Fibroblast of upper back skin (primary cell): ENCODE measurements at regions not wholly inside any gene's neighbourhood (a gene's known extent, or its start where the extent isn't known, plus 50 kb on each side); places are given as distances from the start of the nearest gene placed in this dataset.
"Not testable (repeated sequence)": the region's sequence is repeated elsewhere in the genome, so short reads cannot be mapped to it uniquely, and the experiment has no call there.

ENCODE experiments used
- DNase-seq: peaks from one replicate; pipeline ENCODE4 v3.0.0-alpha.2; 2013

DNA sequence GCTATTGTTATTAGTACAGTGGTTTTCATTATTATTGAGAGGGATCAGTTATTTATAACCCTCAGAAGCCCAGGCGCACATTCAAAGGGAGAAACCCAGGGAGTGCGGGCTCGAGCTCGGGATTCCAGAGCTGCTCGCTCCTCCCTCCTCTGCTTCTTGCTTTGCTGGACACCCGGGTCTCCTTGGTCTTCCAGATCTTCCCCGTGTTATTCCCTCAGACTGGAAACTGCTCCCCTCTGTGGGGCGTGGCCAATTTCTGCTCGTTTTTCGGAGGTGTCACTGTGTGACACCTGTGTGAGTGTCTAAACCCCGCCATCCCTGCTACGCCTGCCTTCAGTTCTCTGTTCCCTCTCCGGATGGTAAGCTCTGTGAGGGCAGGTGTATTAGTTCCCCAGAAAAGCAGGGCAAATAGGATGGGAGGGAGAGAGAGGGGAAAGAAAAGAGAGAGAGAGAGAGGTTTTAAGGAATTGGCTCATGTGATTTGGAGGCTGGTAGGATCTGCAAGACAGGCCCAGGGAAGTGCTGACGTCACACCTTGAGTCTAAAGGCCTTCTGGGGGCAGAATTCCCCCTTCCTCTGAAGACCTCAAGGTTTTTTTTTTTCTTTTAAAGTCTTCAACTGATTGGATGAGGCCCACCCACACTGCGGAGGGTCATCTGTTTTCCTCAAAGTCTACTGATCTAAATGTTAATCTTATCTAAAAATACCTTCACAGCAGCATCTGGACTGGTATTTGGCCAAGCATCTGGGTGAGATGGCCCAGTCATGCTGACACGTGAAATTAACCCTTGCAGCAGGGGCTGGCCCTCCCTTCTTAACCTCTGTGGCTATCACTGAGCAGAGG is 457.3 kb upstream of the ID2 start:
- no peak for DNase-seq

DNA sequence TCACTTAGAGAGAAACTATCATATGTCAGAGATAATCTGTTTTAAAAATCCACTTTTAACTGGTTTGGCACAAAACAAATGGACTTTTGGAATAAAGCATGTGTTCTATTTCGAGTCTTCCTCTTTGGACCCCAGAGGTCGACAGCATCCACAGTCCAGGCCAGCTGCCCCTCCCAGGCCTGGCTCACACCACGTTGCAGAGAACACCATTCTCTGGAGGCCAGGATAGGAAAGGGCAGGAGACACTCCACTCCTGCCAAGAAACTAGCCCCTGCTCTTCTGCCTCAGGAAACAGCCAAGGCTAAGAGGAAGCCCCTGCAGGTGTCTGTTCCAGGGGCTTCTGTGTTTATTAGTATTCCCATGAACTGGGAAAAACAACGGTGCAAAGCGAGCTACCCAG is 456.6 kb upstream of the ID2 start:
- no peak for DNase-seq

DNA sequence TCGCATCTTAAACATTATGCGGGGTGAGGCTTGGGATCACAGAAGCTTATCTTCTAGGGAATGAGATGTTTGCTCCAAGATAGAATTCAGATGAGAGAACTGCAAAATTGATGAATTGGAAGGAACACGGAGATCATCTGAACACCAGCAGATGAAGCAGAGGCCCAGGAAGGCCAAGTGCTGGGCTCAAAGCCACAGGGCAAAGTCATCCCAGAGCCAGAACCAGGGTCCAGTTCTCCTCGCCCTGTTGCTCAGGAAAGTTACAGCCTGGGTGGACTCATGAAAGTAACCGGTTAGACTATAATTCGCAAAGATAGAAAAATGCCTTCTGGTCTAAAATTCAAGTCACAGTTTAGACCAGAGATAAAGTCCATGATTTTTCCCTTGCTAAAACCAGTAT is 456.1 kb upstream of the ID2 start:
- DNase-seq, result no peak

DNA sequence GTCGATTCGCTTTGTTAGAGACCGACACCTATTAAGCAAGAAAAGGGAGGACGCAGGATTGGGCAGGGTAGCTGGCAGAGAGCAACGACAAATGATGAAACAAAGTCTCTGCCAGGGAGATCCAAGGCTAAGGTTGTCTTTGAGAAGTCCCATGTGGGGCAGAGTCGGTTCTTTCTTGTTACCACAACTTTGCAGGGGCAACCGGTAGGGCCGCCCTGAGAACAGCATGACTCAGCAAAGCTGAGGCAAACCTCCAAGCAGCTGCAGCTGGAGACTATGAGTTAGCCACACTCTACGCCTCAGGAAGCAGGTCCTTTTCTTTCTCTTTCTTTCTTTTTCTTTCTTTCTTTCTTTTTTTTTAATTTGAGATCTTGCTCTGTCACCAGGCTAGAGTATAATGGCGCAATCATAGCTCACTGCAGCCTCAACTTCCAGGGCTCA is 452.3 kb upstream of the ID2 start:
- peak; percentile 79 for DNase-seq

DNA sequence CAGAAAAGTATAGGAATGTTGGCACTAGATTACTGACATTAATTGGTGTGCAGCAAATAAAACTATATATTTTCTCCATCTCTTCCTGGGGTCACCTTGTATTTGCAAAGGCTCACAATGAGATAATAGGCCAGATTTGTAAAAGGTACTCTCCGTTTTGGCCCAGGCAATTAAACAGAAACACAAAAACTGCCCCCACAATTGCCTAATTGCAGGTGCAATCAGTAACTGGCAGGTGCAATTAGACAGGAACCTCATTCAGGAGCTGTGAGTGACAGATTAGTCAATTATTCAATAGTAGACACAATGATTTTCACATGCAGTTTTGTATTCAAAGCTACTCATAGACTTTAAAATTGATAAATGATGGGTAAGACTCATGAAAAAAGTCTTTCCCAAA is 451.4 kb upstream of the ID2 start:
- DNase-seq, result no peak

DNA sequence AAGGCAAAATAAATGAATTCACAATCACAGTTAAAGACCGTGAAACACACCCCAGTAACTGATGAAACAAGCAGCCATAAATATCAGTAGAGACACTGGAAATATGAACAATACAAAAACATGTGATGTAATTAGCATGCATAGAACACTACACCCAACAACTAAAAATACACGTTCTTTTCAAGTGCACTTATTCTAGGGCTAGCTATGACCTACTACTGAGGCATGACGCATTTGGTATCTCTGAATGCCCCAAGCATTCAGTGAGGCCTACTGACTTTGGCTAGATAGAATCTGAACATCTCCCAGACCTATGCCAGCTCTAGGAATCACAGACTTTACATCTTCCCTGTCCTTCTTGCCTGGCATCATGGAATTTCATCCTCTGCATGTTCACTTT is 450.0 kb upstream of the ID2 start:
- no peak for DNase-seq

DNA sequence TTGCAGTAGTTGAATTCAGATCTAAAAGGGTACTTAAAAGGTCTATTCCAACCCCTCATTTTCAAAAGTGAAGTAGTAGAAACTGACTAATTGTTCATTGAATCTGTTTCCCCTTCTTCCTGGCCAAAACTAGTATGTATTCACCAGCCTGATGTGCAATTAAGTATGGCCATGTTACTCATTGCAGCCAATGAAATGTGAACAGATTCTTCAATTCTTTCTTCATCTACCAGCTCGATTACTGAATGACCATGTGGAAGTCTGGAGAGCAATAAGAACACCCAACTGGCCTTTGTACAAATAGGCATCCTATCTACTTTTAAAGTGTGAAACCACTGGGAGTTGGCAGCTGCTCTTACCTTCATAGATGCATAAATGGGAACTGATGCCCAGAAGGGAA is 449.0 kb upstream of the ID2 start:
- no peak for DNase-seq

DNA sequence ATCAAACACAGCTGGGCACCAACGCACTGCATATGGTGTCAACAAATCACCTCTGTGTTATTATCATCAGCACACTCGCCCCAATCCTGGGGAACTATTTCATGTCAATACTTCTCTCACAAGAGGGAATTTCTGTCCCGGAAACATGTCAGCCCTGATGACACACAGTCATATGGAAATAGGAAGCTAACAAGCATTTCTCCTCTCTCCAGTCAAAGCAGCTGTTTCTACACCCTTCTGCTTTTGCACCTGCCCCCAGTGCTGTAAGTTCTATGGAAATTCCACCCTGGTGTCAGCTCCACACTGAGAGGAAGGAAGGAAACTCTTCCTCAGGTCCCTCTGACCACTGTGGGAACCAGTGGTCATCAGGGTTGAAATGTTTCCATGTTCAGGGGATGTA is 447.6 kb upstream of the ID2 start:
- no peak for DNase-seq

DNA sequence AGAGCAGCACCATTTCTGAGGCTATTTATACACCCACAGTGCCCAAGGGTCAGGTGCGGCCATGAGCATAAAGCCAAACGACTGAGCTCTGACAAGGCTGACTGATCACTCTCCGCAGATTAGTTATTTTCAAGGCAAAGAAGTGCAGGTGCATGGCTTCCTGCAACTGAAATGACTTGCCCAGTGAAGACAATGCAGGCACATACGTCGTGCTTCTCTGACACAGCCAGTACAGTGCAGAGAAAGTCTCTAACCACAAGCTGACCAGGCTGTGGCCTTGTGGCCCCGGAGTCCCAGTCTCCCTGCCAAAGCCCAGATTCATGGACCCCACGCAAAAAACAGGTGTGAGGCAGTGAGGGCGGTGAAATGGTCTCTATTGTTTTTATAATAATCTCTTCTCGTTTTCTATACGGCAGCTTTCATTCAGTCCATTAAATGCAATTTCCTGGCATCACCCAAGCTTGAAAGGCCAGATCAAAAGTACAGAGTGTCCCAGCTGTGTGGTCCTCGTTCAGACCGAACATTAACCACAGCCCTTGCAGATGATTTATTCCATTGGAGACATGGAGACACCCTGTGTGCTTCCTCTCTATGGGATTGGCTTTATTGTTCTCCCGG is 447.0 kb upstream of the ID2 start:
- DNase-seq, result no peak

DNA sequence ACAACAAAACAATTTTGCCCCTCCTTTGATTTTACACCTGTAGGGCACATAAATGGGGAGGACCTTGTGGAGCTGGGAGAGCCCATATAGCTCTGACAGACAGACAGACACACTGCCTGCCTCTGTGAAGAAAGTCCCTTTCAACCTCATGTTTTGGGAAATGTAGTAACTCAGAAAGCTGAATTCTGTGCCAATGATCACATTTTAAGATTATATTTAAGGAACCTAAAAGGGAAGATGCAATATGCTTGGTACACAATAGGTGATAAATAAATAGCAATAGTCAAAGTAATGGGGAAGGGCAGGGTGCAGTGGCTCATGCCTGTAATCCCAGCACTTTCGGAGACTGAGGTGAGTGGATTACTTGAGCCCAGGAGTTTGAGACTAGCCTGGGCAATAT is 446.4 kb upstream of the ID2 start:
- DNase-seq, result no peak

DNA sequence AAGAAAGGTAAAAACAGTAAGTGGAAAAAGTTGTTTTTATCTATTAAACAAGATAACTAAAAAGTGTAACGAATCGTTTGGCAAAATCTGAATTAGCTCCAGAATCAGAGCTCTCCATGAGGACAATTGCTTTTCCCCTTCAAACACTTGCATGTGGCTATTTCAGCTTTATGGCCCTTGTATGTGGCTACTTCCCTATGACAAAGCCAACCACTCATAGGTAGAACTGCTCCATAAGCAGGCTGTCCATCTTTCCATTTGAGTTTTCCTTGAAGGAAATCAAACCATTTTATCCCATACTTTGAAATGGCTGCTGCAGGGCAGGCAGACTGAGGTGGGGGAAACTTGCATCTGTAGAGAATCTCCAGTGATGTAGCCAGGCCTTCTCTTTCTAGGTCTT is 445.5 kb upstream of the ID2 start:
- no peak for DNase-seq

DNA sequence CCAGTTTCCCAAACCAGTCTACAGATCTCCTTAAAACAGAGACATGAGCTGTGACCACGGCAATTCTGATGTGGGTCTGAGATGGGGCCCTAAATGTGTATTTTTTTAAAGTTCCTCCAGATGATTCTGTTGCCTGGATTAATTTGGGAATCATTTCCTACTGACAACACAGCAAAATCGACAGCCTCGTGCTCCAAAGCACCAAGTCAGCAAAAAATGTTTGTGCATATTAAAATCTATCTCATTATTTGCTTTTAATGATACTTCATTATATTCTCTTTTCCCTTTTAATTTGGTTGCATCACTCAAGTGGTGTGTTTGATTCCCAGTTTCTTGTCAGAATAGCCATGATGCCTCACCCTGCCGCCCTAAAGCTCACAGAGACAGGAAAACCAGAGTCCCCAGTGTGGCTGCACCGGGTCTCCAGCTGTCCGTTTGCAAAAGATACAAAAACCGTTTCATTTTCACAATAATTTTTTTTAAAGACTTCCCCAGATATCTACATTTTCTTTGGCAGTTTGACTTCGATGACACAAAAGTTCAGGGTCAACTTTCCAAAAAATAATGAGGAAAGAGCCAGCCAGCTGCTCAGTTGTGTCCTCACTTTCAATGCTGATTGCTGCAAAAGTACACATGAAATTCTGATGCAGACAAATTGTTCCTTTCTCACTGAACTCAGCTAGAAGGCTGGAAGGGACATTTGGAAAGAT is 443.2 kb upstream of the ID2 start:
- no peak for DNase-seq

DNA sequence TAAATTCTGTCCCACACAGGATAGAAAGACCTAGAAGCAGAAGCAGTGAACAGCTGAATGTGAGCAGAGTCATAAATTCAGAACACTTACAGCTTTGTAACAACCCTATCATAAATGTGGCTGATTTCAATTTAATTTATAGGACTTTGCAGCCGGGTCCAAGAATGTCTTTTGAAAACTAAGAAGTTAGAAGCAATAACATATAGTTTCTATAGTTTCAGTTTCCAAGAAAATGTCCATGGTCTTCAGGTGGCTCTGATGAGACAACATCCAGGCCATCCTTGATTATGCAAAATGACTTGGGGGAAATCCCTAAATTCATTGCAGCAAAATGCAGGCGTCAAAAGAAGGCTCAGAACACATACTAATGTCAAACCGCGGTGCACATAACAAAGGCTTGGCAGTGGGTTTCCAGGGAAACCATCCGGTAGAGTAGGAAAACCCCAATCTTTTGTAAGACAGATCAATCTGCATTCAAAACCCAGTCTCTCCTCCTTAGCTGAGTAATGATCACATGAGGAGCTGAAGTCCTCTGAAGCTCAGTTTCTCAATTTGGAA is 442.2 kb upstream of the ID2 start:
- peak; percentile 14 for DNase-seq

DNA sequence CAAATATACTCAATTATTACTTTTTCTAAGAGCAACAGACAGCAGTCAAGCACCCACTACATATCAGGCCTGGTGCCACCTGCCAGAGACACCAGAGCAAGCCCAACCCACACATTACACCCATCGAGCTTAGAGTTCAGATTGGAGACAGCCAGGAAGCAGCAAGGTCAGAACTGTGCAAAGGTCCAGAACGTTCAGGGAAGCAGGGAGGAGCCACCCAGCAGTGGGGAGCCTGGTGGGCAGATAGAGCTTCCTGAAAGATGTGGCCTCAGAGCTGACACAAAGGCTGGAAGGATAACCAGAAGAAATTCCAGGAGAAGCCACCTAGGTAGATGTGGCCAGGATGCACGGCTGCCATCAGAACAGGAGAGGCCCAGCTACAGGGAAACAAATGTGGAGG is 440.5 kb upstream of the ID2 start:
- no peak for DNase-seq

DNA sequence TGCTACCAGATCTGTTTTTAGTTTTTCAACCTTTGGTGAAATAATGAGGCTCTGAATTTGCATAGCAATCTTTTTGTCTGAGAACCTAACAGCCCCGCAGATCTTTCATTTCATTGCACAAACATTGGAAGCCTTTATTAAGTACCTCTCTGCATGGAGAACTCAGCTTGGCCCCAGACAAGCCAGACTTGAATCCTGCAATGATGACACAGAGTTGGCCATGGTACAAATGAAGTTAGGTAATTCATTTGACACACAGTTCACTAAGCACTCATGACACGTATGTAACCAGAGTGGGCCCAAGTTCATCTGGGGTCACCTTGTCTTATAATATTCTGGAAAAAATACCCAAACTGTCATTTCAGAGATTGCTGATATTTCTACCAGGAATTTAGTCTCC is 439.1 kb upstream of the ID2 start:
- peak; percentile 48 for DNase-seq

DNA sequence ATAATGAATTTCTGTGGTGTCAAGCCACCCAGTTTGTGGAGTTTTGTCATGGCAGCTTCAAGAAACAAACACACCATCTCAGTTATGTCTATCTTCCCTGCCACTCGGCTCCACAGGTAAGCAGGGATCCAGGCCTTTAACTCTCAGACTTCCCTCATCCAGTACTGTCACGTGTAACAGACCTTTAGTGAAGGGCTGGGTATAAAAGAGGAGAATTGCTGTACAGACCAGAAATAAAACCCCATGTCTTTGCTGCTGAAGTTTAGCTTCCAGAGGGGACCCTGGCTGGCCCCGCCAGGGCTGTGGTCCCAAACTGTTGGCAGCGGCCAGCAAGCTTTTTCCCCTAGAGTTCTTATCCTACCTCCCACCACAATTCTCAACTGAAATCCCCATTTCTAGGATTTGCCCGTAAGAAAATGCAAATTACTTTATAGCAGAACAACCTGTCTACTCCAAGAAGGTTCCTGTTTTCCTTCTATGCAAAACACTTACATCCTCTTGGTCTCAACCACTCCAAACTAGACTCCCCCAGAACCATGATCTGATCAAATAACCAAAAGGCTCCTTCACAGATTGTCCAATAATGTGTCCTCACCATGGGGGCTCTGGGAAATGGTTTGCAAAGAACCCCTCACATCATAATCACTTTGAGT is 438.0 kb upstream of the ID2 start:
- DNase-seq, result no peak

DNA sequence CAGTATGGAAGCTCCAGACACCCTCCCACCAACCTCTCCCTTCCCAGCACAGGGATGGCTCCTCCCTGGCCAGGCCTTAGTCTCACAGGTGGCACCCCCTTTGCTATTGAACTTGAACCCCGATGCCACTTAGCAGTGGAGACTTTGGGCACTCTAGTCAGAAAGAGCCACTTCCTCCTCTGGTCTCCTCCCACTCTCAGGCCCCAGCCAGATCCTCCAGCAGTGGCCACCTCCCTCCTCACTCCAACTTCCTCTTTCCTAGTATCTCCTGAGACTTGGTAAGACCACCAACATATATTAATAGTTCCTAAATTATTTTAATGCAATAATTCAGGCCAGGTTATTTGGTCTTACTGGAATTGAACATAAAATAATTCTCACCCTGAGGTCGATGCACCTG is 437.2 kb upstream of the ID2 start:
- no peak for DNase-seq

DNA sequence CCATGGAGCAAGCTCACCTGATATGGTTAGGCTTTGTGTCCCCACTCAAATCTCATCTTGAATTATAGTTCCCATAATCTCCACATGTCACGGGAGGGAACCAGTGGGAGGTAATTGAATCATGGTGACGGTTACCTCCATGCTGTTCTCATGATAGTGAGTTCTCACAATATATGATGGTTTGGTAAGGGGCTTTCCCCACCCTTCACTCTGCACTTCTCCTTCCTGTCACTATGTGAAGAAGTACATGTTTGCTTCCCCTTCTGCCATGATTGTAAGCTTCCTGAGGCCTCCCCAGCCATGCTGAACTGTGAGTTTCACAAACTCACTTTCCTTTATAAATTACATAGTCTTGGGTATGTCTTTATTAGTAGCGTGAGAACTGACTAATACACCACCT is 435.7 kb upstream of the ID2 start:
- DNase-seq, result no peak

DNA sequence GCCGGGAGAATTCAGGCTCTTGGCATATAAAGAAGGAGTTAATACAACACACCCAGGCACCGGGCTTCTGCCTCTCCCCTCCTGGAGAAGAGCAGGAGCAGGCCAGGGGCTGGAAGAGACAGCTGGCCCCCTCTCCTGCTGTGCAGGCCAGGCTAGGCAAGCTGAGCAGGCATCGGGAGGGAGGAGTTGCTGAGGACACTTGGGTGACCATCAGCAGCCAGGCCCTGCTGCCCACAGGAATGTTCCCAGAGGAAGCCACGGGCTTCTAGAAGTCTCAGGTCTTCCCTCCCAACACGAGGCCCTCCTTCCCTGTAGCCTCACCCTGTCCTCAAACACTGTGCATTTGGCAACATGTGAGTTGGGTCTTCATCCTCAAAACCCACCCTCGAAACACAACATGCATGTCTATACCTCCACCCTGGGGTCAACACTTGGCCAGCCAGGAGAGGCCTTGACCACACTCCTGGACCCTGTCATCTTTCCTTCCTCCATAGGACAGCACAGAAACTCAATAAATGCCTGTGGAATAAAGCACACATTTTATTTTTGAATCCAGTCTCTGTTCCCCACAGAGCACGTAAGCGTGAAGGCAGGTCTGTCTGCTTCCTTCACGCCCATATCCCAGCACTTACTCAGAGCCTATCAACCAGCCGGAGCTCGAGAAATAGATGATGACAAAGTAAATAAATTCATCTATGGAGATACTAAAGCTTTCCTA is 433.8 kb upstream of the ID2 start:
- peak; percentile 22 for DNase-seq

DNA sequence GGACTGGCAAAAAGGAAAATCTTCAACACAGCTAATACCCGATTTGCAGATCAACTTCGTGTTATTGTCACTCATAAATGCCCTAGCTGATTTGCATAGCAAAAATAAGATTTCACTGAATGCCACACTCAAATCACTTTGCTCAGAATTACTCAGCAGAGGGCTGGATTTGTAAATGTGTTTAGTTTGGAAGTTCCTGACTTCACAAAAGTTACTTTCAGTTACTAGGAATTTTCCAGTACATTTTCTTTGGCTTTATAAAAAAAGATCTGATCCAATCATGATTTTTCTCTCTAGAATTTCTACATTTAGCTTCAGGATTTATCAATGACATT is 433.3 kb upstream of the ID2 start:
- no peak for DNase-seq

DNA sequence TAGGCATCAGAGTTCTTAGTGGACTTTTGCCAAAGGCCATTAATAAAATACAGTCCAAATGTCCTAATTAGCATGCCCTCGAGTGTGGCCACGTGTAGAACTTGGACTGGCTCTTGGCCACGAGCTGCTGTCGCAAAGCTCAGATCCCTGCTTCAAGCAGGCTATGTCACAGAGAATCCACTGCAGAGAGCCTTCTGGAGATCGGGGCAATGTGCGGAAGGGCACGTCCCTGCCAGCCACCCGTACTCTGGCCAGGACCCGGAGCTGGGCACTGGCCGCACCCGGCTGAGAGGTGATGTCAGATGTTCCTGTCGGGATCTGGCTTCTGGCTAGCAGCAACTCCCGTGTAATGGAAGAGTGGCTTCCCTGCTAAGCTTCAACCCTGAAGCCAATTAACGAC is 432.7 kb upstream of the ID2 start:
- DNase-seq, result no peak

DNA sequence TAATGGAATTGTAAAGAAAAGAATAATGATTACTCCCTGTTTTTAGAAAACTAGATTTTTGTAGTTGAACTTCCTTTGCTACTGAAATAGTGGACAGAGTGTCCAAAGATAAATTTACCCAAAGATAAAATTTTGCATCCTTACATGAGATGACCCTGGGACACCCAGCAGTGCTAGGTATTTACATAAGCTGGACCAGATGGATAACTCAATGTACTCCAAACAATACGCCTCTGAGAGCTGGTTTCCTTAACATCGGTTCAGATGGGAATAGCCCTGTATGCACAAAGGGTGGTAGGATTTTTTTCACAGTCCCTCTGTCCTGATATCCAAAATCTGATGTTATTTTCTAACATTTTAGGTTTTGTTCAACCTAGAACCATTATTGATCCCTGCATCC is 432.1 kb upstream of the ID2 start:
- no peak for DNase-seq

DNA sequence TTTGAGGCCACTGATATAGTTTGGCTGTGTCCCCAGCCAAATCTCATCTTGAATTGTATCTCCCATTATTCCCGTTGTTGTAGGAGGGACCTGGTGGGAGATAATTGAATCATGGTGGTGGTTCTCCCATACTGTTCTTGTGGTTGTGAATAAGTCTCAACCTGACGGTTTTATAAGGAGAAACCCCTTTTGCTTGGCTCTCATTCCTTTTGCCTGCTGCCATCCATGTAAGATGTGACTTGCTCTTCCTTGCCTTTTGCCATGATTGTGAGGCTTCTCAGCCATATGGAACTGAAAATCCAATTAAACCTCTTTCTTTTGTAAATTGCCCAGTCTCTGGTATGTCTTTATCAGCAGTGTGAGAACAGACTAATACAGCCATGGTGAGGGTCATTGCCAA is 431.6 kb upstream of the ID2 start:
- DNase-seq, result not testable (repeated sequence)
